ENCODE measurements at regions not wholly inside any gene's neighbourhood (a gene's known extent, or its start where the extent isn't known, plus 50 kb on each side); places are given as distances from the start of the nearest gene placed in this dataset.

GRCh38 chr5:136526791-136527190 is 161.4 kb upstream of the TRPC7 start:
- DNase-seq: no peak

GRCh38 chr5:136526021-136526420 is 160.7 kb upstream of the TRPC7 start:
- no peak for DNase-seq

- no peak for DNase-seq
Observed at GRCh38 chr5:136525597-136525996, 160.3 kb upstream of the TRPC7 start.

GRCh38 chr5:136522217-136522956 is 157.0 kb upstream of the TRPC7 start:
- DNase-seq: no peak

- DNase-seq: no peak
Observed at GRCh38 chr5:136521696-136522095, 156.4 kb upstream of the TRPC7 start.

GRCh38 chr5:136518814-136519213 is 153.5 kb upstream of the TRPC7 start:
- no peak for DNase-seq

GRCh38 chr5:136518174-136518573 is 152.8 kb upstream of the TRPC7 start:
- DNase-seq: no peak

- DNase-seq: no peak
Observed at GRCh38 chr5:136517755-136518154, 152.4 kb upstream of the TRPC7 start.

- no peak for DNase-seq
Observed at GRCh38 chr5:136516637-136517036, 151.3 kb upstream of the TRPC7 start.

- no peak for DNase-seq
Observed at GRCh38 chr5:136513430-136513829, 148.1 kb upstream of the TRPC7 start.

GRCh38 chr5:136511046-136511445 is 145.7 kb upstream of the TRPC7 start:
- no peak for DNase-seq

GRCh38 chr5:136510481-136510880 is 145.1 kb upstream of the TRPC7 start:
- no peak for DNase-seq

GRCh38 chr5:136506131-136506530 is 140.8 kb upstream of the TRPC7 start:
- DNase-seq: no peak

- DNase-seq: no peak
Observed at GRCh38 chr5:136501133-136501532, 135.8 kb upstream of the TRPC7 start.

GRCh38 chr5:136492587-136492986 is 127.2 kb upstream of the TRPC7 start:
- no peak for DNase-seq

GRCh38 chr5:136491806-136492205 is 126.5 kb upstream of the TRPC7 start:
- DNase-seq: no peak

- DNase-seq: no peak
Observed at GRCh38 chr5:136484808-136485325, 119.5 kb upstream of the TRPC7 start.

- DNase-seq: no peak
Observed at GRCh38 chr5:136482206-136482605, 116.9 kb upstream of the TRPC7 start.

GRCh38 chr5:136474466-136474865 is 109.1 kb upstream of the TRPC7 start:
- no peak for DNase-seq

- DNase-seq: no peak
Observed at GRCh38 chr5:136467632-136468031, 102.3 kb upstream of the TRPC7 start.

GRCh38 chr5:136466041-136466415 is 100.7 kb upstream of the TRPC7 start:
- DNase-seq: no peak

GRCh38 chr5:136458481-136458880 is 93.1 kb upstream of the TRPC7 start:
- DNase-seq: no peak

GRCh38 chr5:136457390-136458013 is 92.2 kb upstream of the TRPC7 start:
- no peak for DNase-seq

GRCh38 chr5:136455409-136455808 is 90.1 kb upstream of the TRPC7 start:
- no peak for DNase-seq
